ENCODE measurements at regions not wholly inside any gene's neighbourhood (a gene's known extent, or its start where the extent isn't known, plus 50 kb on each side); places are given as distances from the start of the nearest gene placed in this dataset.

- H3K4me2 ChIP-seq: no peak overlapping the region
These were observed 250.9 kb downstream of the IRS1 start for GRCh38 chr2:226548732-226549131.

GRCh38 chr2:226544596-226545210 lies 254.9 kb downstream of the IRS1 start:
- no peaks in the 10 kb centered on the region for H4K20me1 ChIP-seq (ENCODE audit: insufficient read depth, poor library complexity, severe bottlenecking)
- no peak for TF ChIP-seq CTCF (IDR thresholded peaks at IDR 0.05; ENCODE audit: poor library complexity)
- TF ChIP-seq EZH2 (IDR thresholded peaks at IDR 0.05; ENCODE audit: borderline replicate concordance): no peak
- no peak for TF ChIP-seq EZH2phosphoT487 (IDR thresholded peaks at IDR 0.05; ENCODE audit: low read depth, severe bottlenecking, unreplicated experiment)
- no peak overlapping the region for H2AFZ ChIP-seq
- no peak overlapping the region for H3K4me3 ChIP-seq
- WGBS (ENCODE audit: low lambda C conversion rate, missing lambda C conversion rate): 96% methylated on average over 2 of the region's 2 CpGs
- no peaks in the 10 kb centered on the region for H3K36me3 ChIP-seq (replicated peaks; ENCODE audit: insufficient read depth, low read depth)
- no peaks in the 10 kb centered on the region for H3K9me2 ChIP-seq (replicated peaks; ENCODE audit: insufficient read depth)
- no peaks in the 10 kb centered on the region for H3K27me3 ChIP-seq
- H3K4me1 ChIP-seq (ENCODE audit: insufficient read depth): no peaks in the 10 kb centered on the region
- no peaks in the 10 kb centered on the region for H3K9me3 ChIP-seq (ENCODE audit: low read depth)
- H3K4me2 ChIP-seq: no peak overlapping the region
- no peak for DNase-seq (ENCODE audit: low spot score)
- no peak overlapping the region for H3K27ac ChIP-seq
- no peaks in the 10 kb centered on the region for H3K79me2 ChIP-seq

More at GRCh38 chr2:226548732-226549131, 250.9 kb downstream of the IRS1 start:
- H3K9me2 ChIP-seq (replicated peaks; ENCODE audit: insufficient read depth): no peaks in the 10 kb centered on the region
- no peaks in the 10 kb centered on the region for H3K36me3 ChIP-seq (replicated peaks; ENCODE audit: insufficient read depth, low read depth)
- no peak overlapping the region for H3K4me3 ChIP-seq
- no peaks in the 10 kb centered on the region for H3K9me3 ChIP-seq (ENCODE audit: low read depth)
- H4K20me1 ChIP-seq (ENCODE audit: insufficient read depth, poor library complexity, severe bottlenecking): no peaks in the 10 kb centered on the region
- no peak overlapping the region for H2AFZ ChIP-seq
- H3K4me1 ChIP-seq (ENCODE audit: insufficient read depth): no peaks in the 10 kb centered on the region
- no peaks in the 10 kb centered on the region for H3K79me2 ChIP-seq
- no peak overlapping the region for H3K27ac ChIP-seq
- TF ChIP-seq EZH2phosphoT487 (IDR thresholded peaks at IDR 0.05; ENCODE audit: low read depth, severe bottlenecking, unreplicated experiment): no peak
- no peak for TF ChIP-seq EZH2 (IDR thresholded peaks at IDR 0.05; ENCODE audit: borderline replicate concordance)
- no peak for TF ChIP-seq CTCF (IDR thresholded peaks at IDR 0.05; ENCODE audit: poor library complexity)
- no peaks in the 10 kb centered on the region for H3K27me3 ChIP-seq
- no peak for DNase-seq (ENCODE audit: low spot score)
- WGBS (ENCODE audit: low lambda C conversion rate, missing lambda C conversion rate): 77% methylated on average over 2 of the region's 2 CpGs

GRCh38 chr2:226540204-226540994 lies 259.2 kb downstream of the IRS1 start:
- Histone ChIP-seq H3K36me3 (replicated peaks; ENCODE audit: insufficient read depth, low read depth) (no peaks in the 10 kb centered on the region), H3K79me2 (no peaks in the 10 kb centered on the region), H3K4me2 (no peak overlapping the region), H3K4me1 (ENCODE audit: insufficient read depth) (no peaks in the 10 kb centered on the region), H3K9me3 (ENCODE audit: low read depth) (no peaks in the 10 kb centered on the region), H4K20me1 (ENCODE audit: insufficient read depth, poor library complexity, severe bottlenecking) (no peaks in the 10 kb centered on the region), H3K27me3 (no peaks in the 10 kb centered on the region), H2AFZ (no peak overlapping the region), H3K4me3 (no peak overlapping the region), H3K9me2 (replicated peaks; ENCODE audit: insufficient read depth) (no peaks in the 10 kb centered on the region), H3K27ac (no peak overlapping the region)
- TF ChIP-seq EZH2 (IDR thresholded peaks at IDR 0.05; ENCODE audit: borderline replicate concordance) (no peak), CTCF (IDR thresholded peaks at IDR 0.05; ENCODE audit: poor library complexity) (no peak), EZH2phosphoT487 (IDR thresholded peaks at IDR 0.05; ENCODE audit: low read depth, severe bottlenecking, unreplicated experiment) (no peak)
- DNase-seq (ENCODE audit: low spot score): no peak
- WGBS (ENCODE audit: low lambda C conversion rate, missing lambda C conversion rate): 93% methylated on average over 3 of the region's 3 CpGs

All from hepatocyte (in vitro differentiated cells).